ENCODE measurements at regions not wholly inside any gene's neighbourhood (a gene's known extent, or its start where the extent isn't known, plus 50 kb on each side); places are given as distances from the start of the nearest gene placed in this dataset.

DNA sequence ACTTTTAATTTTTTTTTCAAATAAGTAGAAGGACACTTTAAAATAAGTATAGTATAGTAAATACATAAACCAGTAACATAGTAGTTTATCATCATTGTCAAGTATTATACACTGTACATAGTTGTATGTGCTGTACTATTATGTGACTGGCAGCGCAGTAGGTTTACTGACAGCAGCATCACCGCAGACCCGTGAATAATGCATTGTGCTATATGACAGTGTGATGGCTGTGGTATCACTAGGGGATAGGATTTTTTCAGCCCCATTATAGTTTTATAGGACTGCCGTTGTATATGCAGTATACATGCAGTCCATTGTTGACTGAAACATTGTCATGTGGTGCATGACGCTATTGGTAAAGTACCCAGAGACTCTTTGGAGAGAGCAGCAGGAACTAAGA is 306.5 kb downstream of the SQOR start:
- H3K27me3 ChIP-seq = no peaks in the 10 kb centered on the region
- DNase-seq (no peak), ATAC-seq (no peak)
- H3K36me3 ChIP-seq (replicated peaks in 1 of 2; ENCODE audit: insufficient read depth in 1 of 2, low read depth in 2 of 2) = no peaks in the 10 kb centered on the region
- no peak overlapping the region for H3K27ac ChIP-seq
- TF ChIP-seq CTCF (IDR thresholded peaks at IDR 0.05) = no peak
- TF ChIP-seq POLR2A (IDR thresholded peaks at IDR 0.05) = no peak
- H3K9me3 ChIP-seq = no peaks in the 10 kb centered on the region
- WGBS, 2 donors = 85 to 87% methylated on average over 5 of the region's 5 CpGs
- H3K4me3 ChIP-seq = no peak overlapping the region
- no peaks in the 10 kb centered on the region for H3K4me1 ChIP-seq
- intact Hi-C loops (cut with DNase I) = no loop called here

DNA sequence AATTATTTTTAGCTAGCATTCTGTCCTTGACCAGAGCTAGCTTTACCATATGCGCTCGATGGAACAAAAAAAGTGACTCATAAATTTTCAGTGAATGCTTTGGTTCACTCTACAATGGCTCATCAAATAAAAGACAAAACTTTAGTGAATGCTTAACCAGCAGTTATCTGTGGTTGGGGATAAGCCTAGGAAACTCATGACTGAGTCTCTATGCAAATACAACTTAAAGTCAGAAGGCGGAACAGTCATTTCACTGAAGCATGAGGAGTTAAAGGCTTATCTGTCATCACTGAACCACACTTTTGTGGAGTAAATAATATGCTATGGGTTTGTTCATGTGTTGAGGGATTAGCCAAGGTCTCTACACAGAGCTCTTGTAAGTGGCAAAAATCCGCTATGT is 308.4 kb downstream of the SQOR start:
- ATAC-seq = no peak
- no peaks in the 10 kb centered on the region for H3K27me3 ChIP-seq
- H3K36me3 ChIP-seq (replicated peaks in 1 of 2; ENCODE audit: insufficient read depth in 1 of 2, low read depth in 2 of 2) = no peaks in the 10 kb centered on the region
- no peak for TF ChIP-seq POLR2A (IDR thresholded peaks at IDR 0.05)
- no peak for TF ChIP-seq CTCF (IDR thresholded peaks at IDR 0.05)
- 56 to 80% methylated on average over 4 of the region's 4 CpGs for WGBS, 2 donors
- intact Hi-C loops (cut with DNase I) = no loop called here
- no peak overlapping the region for H3K27ac ChIP-seq
- DNase-seq = no peak
- H3K4me1 ChIP-seq = no peaks in the 10 kb centered on the region
- no peak overlapping the region for H3K4me3 ChIP-seq
- H3K9me3 ChIP-seq = no peaks in the 10 kb centered on the region

DNA sequence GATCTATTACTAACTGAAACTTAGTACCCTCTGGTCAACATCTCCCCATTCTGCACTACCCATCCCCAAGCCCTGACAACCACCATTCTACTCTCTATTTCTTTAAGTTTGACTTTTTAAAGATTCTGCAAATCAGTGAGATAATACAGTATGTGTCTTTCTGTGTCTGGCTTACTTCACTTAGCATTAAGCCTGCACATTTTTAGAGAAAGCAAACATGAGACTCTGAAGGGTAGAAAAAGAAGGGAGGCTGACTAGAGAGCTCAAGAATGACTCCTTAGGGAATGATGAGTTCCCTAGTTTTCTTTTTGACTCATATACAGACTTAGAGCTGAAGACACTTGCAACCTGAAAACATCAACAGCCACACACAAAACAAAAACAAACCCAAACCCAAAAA is 311.3 kb downstream of the SQOR start:
- TF ChIP-seq CTCF (IDR thresholded peaks at IDR 0.05) = no peak
- TF ChIP-seq POLR2A (IDR thresholded peaks at IDR 0.05) = no peak
- H3K27ac ChIP-seq = no peak overlapping the region
- H3K4me3 ChIP-seq = no peak overlapping the region
- no peaks in the 10 kb centered on the region for H3K36me3 ChIP-seq (replicated peaks in 1 of 2; ENCODE audit: insufficient read depth in 1 of 2, low read depth in 2 of 2)
- H3K9me3 ChIP-seq = no peaks in the 10 kb centered on the region
- no peaks in the 10 kb centered on the region for H3K27me3 ChIP-seq
- DNase-seq (no peak), ATAC-seq (no peak)
- H3K4me1 ChIP-seq = no peaks in the 10 kb centered on the region
- intact Hi-C loops (cut with DNase I) = no loop called here

DNA sequence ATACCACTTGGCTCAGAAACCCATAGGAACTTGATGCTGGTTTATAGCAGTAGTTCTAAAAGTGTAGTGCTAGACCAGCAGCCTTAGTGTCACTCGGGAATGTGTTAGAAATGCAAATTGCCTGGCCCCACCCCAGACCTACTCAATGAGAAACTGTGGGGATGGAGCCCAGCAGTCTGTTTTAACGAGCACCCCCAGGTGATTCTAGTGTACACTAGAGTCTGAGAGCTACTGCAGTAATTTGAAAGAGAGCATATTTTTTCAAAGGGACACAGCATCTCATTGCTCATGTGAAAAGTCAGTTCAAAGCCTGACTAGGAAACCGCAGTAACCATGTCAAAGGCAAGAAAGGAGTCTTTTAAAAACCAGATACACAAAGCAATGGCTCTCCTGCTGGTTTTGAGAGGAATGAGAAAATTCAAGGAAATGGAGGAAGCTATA is 313.4 kb downstream of the SQOR start:
- 46 to 57% methylated on average over 3 of the region's 3 CpGs for WGBS, 2 donors
- Histone ChIP-seq H3K27me3 (no peaks in the 10 kb centered on the region), H3K36me3 (replicated peaks in 1 of 2; ENCODE audit: insufficient read depth in 1 of 2, low read depth in 2 of 2) (no peaks in the 10 kb centered on the region), H3K4me1 (no peaks in the 10 kb centered on the region), H3K9me3 (no peaks in the 10 kb centered on the region), H3K27ac (no peak overlapping the region), H3K4me3 (no peak overlapping the region)
- intact Hi-C loops (cut with DNase I) = no loop called here
- DNase-seq (no peak), ATAC-seq (no peak)
- TF ChIP-seq POLR2A (IDR thresholded peaks at IDR 0.05) (no peak), CTCF (IDR thresholded peaks at IDR 0.05) (no peak)

- no peaks in the 10 kb centered on the region for H3K36me3 ChIP-seq (replicated peaks in 1 of 2; ENCODE audit: insufficient read depth in 1 of 2, low read depth in 2 of 2)
- no peaks in the 10 kb centered on the region for H3K27me3 ChIP-seq
- H3K4me3 ChIP-seq = no peak overlapping the region
- no peaks in the 10 kb centered on the region for H3K9me3 ChIP-seq
- no peak for ATAC-seq
- no peak overlapping the region for H3K27ac ChIP-seq
- TF ChIP-seq POLR2A (IDR thresholded peaks at IDR 0.05) (no peak), CTCF (IDR thresholded peaks at IDR 0.05) (no peak)
- 54 to 57% methylated on average over 3 of the region's 3 CpGs for WGBS, 2 donors
- DNase-seq = no peak
- no peaks in the 10 kb centered on the region for H3K4me1 ChIP-seq
- intact Hi-C loops (cut with DNase I) = no loop called here
These were observed 324.1 kb downstream of the SQOR start for GRCh38 chr15:45958924-45959323.

Data from body of pancreas (tissue), 4 donors.